WI38 (cell line): ENCODE measurements at regions not wholly inside any gene's neighbourhood (a gene's known extent, or its start where the extent isn't known, plus 50 kb on each side); places are given as distances from the start of the nearest gene placed in this dataset.
"Not testable (repeated sequence)": the region's sequence is repeated elsewhere in the genome, so short reads cannot be mapped to it uniquely, and the experiment has no call there.

Experiments used
- H3K4me3 ChIP-seq: 2 replicates; pipeline ENCODE4 v1.5.1; 2011; ENCODE audit warnings: low read depth, mild to moderate bottlenecking, control low read depth, low read length
- CTCF ChIP-seq: IDR thresholded peaks from 2 replicates; pipeline ENCODE4 v1.5.1; 2012; ENCODE audit warnings: low read depth, mild to moderate bottlenecking, control low read depth, low read length

- TF ChIP-seq CTCF = no peak
- H3K4me3 ChIP-seq = no peak overlapping the region
Observed at GRCh38 chr1:168408539-168408865, 127.8 kb downstream of the TBX19 start.

DNA sequence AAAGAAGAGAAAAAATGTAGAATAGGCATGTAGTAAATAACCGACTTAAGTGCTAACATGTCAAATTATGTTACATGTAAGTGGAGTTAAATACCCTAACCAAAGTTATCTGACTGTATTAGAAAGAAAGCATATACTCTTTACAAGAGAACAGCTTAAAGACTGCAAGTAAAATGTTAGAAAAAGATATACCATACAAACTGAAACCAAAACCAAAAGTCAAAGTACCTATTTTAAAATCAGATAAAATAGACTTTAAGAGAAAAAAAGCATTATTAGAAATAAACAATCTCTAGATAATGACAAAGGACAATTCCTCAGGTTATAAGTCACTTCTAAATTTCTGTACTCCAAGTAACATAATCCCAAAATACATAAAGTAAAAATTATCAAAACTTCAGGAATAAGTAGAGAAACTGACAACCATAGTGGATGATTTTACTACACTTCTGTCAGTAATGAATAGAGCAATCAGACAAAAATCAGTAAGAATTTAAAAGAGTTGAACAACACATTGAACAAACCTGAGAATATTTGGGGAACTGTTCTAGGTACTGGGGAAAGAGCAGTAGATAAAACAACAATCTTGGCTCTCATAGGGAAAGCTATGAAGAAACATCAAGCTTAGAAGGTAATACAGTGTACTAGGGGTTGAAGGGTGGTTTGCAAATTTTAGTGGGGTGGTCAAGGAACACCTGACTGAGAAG, 127.3 kb downstream of the TBX19 start:
- no peak for TF ChIP-seq CTCF
- H3K4me3 ChIP-seq = no peak overlapping the region

- TF ChIP-seq CTCF = no peak
- no peak overlapping the region for H3K4me3 ChIP-seq
Observed at GRCh38 chr1:168405906-168406549, 125.4 kb downstream of the TBX19 start.

GRCh38 chr1:168403140-168403539, 122.5 kb downstream of the TBX19 start:
- H3K4me3 ChIP-seq = no peak overlapping the region
- no peak for TF ChIP-seq CTCF

DNA sequence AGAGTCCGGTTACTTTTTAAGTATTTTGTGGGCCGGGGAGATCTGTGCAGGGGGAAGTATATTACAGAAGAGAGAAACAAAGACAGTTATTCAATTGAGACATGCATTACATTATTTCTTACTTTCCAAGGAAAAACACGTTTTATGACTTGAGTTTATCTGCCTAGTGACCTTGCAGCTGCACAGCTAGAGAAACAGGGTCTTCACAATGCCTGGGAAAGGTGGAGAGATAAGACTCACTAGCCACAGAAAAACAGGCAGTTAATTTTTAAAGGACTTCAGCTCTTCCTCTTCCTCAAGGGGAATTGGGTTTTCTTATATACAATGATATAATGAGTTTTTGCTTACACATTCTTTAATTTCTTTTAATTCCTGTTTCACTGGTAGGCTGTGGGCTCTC, 121.8 kb downstream of the TBX19 start:
- not testable (repeated sequence) for H3K4me3 ChIP-seq

DNA sequence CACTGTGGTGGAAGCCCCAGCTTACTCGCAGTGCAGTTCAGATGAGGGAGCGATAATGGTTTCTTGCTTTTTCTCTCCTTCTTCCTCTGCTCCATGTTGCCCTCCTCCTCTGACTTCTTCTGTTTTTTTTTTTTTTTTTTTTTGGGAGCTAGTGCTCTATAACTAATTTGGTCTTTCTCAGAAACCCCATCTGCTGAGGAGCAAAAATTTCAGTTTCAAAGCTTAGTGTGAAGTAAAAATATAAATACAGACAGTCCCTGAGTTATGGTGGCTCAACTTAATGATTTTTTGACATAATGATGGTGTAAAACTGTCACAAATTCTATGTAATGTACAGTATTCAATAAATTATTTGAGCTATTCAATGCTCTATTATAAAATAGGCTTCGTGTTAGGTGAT, 120.7 kb downstream of the TBX19 start:
- H3K4me3 ChIP-seq = no peak overlapping the region
- TF ChIP-seq CTCF = no peak

- TF ChIP-seq CTCF = no peak
- no peak overlapping the region for H3K4me3 ChIP-seq
Observed at GRCh38 chr1:168400139-168400538, 119.5 kb downstream of the TBX19 start.

- H3K4me3 ChIP-seq = no peak overlapping the region
- no peak for TF ChIP-seq CTCF
Observed at GRCh38 chr1:168397806-168398205, 117.1 kb downstream of the TBX19 start.
